Mesodermal cell (in vitro differentiated cells): ENCODE measurements at regions not wholly inside any gene's neighbourhood (a gene's known extent, or its start where the extent isn't known, plus 50 kb on each side); places are given as distances from the start of the nearest gene placed in this dataset.

Source experiments
- H3K27ac ChIP-seq: 2 replicates; pipeline ENCODE4 v1.7.0; 2013; ENCODE audit warnings: mild to moderate bottlenecking, low read depth, low read length, moderate library complexity; ENCODE audit not compliant: severe bottlenecking
- H3K36me3 ChIP-seq: 2 replicates; pipeline ENCODE4 v1.7.1; 2013; ENCODE audit warnings: mild to moderate bottlenecking, low read length, moderate library complexity; ENCODE audit not compliant: control insufficient read depth, insufficient read depth
- H3K4me1 ChIP-seq: one replicate; pipeline ENCODE4 v1.7.1; 2013; ENCODE audit warnings: mild to moderate bottlenecking, low read length; ENCODE audit not compliant: insufficient read depth, control insufficient read depth, poor library complexity, severe bottlenecking
- H3K4me3 ChIP-seq: 2 replicates; pipeline ENCODE4 v1.7.0; 2013; ENCODE audit warnings: low read length, control low read depth, mild to moderate bottlenecking; ENCODE audit not compliant: insufficient read depth, poor library complexity, severe bottlenecking; ENCODE audit errors: extremely low read depth
- H3K9me3 ChIP-seq: 2 replicates; pipeline ENCODE4 v1.7.1; 2013; ENCODE audit warnings: mild to moderate bottlenecking, low read length, moderate library complexity; ENCODE audit not compliant: control insufficient read depth
- WGBS, 2 experiments: methylation state at CpG; one replicate each; pipeline ENCODE4 v1.1.5; 2013; ENCODE audit warnings: missing lambda C conversion rate in 2 of 2; ENCODE audit not compliant: insufficient coverage in 2 of 2; 5-methylcytosine and 5-hydroxymethylcytosine counted together

DNA sequence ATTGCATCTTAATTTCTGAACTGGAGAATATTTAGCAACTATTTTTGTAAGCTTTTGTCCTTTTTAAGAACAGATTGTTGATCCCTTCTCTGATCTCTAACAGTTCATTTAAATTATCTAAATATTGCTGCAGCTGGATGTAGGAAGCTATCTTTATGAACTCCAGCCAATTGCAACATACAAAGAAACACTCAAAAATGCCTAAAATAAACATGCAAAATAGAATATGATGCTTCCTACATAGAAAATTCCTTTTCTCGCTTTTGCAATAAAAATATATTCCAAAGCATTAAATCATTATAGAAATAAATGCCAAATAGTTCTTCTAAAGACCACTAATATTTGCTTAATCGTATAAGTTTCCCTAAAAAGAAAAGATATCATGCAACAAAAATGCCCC is 218.6 kb downstream of the LURAP1L start:
- no peaks in the 10 kb centered on the region for H3K4me1 ChIP-seq
- H3K4me3 ChIP-seq = no peak overlapping the region
- WGBS, 2 experiments = no CpG with 5 or more reads among the region's 2 CpGs
- no peak overlapping the region for H3K27ac ChIP-seq
- H3K9me3 ChIP-seq = no peaks in the 10 kb centered on the region
- H3K36me3 ChIP-seq = no peaks in the 10 kb centered on the region

DNA sequence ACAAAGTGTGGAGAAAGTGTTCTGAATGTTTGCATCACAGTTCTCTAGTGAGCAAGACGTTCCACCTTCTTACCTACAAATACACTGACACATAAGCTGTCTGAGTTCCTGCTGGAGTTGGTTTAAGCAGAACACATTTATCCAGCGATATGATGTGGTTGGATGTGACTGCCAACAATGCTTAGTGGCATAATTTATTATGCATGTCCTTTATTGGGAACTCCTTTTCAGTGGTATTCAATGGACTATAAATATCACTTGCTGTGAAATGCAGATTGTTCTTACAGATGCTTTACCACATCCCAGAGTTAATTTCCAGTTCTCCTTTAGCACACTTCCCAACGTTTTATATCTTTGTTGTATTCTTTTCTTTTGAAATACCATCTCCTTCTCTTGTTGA is 222.2 kb downstream of the LURAP1L start:
- Histone ChIP-seq H3K36me3 (no peaks in the 10 kb centered on the region), H3K4me3 (no peak overlapping the region), H3K4me1 (no peaks in the 10 kb centered on the region), H3K27ac (no peak overlapping the region), H3K9me3 (no peaks in the 10 kb centered on the region)
- WGBS, 2 experiments = no CpG with 5 or more reads among the region's 3 CpGs

DNA sequence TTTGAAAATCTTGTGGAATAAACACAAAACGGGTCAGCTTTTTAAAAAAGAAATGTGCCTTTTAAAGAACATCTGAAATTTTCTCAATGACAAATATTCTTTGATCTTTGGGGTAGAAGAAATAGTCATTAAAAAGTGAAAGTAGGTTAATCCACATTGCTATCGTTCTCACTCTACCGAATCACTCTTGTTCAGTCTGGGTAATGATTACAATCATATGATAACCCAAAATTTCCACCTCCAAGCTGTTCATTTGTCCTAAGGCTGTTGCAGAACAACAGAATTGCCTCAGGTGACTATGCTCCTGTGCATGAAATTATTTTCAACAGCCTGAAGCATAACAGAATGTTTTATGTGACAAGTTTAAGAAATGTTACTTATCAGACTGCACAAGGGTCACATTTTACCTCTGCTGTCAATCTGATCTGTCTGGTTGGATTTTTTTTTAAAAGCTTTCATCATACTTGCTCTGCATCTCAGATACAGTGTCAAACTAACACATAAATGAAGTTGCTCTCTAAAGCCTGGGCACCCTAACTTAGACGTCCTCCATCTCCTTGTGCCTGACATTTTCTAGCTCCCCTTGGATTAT is 227.3 kb downstream of the LURAP1L start:
- no peaks in the 10 kb centered on the region for H3K9me3 ChIP-seq
- H3K36me3 ChIP-seq = no peaks in the 10 kb centered on the region
- H3K4me1 ChIP-seq = no peaks in the 10 kb centered on the region
- H3K4me3 ChIP-seq = no peak overlapping the region
- 100% methylated on average over 1 of the region's 4 CpGs for WGBS, 2 experiments
- no peak overlapping the region for H3K27ac ChIP-seq

DNA sequence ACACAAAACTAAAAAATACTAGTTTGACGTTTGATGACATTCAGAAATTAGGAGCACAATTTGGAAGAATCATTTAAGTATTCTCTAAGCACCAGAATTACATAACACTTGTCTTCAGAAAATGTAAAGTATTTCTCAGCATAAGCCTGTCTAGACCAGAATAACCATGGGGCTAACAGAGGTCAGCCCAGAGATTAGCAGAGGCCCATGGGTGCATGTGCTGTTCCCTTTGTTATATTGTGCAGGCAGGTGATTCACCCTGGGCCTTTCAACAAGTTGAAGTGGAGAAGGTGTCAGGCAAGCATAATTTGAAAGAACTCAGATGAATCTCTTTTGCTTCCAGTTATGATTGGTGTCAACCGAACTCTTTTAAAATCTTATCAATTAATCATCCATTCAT is 227.9 kb downstream of the LURAP1L start:
- H3K27ac ChIP-seq = no peak overlapping the region
- no peaks in the 10 kb centered on the region for H3K36me3 ChIP-seq
- H3K9me3 ChIP-seq = no peaks in the 10 kb centered on the region
- no peaks in the 10 kb centered on the region for H3K4me1 ChIP-seq
- WGBS, 2 experiments = 80% methylated on average over 1 of the region's 2 CpGs; no CpG with 5 or more reads in 1 of the 2 experiments
- H3K4me3 ChIP-seq = no peak overlapping the region

DNA sequence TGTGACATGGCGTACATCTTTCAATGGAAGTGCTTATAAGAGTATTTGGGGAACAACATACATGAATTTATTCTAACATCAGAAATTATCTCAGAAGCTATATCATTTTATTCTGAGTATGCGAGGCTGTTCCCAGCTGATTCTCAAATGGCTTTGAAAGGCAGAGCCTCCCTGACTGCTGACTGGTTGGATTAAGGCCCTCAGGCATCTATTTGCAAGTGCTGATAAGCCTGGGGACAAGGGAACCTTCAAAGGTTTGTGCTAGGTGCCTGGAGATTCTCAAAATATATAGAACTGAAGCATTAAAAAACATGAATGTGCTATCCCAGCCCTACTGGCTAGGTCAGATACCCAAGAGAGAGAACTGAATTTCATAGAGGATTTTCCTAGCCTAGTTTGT is 235.1 kb downstream of the LURAP1L start:
- no peaks in the 10 kb centered on the region for H3K36me3 ChIP-seq
- H3K27ac ChIP-seq = no peak overlapping the region
- no peaks in the 10 kb centered on the region for H3K9me3 ChIP-seq
- 75 to 83% methylated on average over 1 of the region's 2 CpGs for WGBS, 2 experiments
- no peaks in the 10 kb centered on the region for H3K4me1 ChIP-seq
- no peak overlapping the region for H3K4me3 ChIP-seq

DNA sequence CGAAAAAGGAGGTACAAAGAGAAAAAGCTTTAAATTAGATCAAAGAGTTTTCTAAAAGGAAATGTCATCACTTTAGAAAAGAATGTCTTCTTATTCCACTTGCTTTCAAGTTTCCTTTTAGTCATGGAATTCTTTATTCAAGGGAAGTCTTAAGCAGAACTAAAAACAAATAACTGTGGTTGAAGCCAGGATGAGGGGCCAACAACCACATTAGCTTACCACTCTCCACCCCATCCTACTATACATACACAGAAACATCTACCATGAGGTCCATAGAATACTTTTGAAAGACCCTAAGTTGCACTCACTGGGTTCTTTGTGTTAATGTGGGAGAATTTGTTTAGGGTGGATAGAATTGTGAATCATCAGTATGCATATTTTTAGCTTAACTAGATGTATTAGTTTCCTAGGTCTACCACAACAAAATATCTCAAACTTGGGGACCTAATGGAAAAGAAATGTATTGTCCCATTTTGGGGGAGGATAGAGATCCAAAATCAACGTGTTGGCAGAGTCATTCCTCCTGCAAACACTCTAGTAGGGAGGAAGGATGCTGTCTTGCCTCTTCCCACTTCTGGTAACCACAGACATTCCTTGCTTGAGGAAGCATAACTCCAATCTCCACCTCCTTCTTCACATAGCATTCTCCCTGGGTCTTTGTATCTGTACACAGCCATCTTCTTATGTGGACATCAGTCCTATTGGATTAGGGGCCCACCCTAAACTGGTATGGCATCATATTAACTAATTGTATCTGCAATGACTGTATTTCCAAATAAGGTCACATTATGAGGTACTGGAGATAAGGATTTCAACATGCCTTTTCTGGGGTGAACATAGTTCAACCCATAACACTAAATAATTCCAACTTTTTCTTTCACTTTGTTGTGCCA is 239.4 kb downstream of the LURAP1L start:
- Histone ChIP-seq H3K9me3 (no peaks in the 10 kb centered on the region), H3K36me3 (no peaks in the 10 kb centered on the region), H3K4me1 (peaks cover 4% of the 10 kb centered on the region), H3K27ac (no peak overlapping the region), H3K4me3 (no peak overlapping the region)
- no CpG with 5 or more reads among the region's 2 CpGs for WGBS, 2 experiments

DNA sequence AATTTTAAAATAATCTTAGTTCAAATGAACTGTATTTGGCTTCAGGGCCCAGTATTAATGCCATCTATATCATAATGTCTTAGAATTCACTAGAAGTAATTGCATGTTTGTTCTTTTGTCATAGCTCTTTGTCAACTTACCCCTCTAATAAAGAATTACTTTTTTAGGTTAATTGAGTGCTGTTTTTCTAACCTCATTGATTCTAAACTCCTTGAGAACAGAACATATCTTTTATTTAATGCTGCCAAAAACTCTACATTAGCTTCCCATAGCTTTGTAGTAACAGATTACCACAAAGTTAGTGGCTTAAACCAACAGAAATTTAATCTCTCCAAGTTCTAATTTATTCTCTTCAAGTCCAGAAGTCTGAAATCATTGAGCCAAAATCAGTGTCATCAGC is 242.4 kb downstream of the LURAP1L start:
- Histone ChIP-seq H3K4me1 (peaks cover 4% of the 10 kb centered on the region), H3K36me3 (no peaks in the 10 kb centered on the region)

DNA sequence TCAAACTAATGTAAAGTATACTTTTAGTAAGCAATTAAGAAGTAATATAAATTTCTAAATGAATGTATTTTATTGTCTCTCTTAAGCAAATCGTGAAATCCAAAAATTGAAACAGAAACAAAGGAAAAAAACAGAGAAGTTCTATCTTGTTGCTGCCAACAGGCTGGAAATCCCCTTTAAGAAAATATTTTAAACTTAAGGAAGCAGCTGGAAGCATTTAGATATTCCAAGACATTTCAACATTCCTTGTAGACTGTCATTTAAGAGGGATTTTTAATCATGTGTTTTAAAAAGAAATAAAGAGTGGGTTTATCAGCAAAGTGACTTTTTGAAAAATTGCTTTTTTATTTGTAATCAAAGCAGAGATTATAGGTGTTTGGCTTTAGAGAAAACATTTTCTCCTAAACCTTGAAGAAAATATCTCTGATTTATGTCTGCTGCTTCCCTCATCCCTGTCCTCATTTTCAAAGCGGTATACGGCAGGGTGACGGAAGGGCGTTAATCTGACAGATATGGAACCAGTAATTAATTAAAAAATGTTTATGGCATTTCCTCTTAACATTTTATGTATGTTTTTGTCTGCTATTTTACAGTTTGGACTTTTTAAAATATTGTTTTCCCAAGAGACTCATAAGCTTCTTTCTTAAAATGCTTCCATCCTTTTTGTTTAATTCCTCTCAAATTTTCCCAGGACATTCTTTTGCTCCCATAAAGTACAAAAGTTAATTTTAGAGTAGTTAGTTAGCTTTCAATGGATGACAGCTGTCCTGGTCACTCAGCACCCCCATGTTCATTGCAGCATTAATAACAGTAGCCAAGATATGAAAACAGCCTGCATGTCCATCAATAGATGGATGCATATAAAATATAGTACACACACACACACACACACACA is 245.6 kb downstream of the LURAP1L start:
- no CpG with 5 or more reads among the region's 5 CpGs for WGBS, 2 experiments
- no peak overlapping the region for H3K27ac ChIP-seq
- H3K4me3 ChIP-seq = no peak overlapping the region
- peaks cover 4% of the 10 kb centered on the region for H3K4me1 ChIP-seq
- no peaks in the 10 kb centered on the region for H3K36me3 ChIP-seq
- no peaks in the 10 kb centered on the region for H3K9me3 ChIP-seq

More for the DNA sequence above, 242.4 kb downstream of the LURAP1L start:
- H3K4me3 ChIP-seq = no peak overlapping the region
- no peaks in the 10 kb centered on the region for H3K9me3 ChIP-seq
- no peak overlapping the region for H3K27ac ChIP-seq

DNA sequence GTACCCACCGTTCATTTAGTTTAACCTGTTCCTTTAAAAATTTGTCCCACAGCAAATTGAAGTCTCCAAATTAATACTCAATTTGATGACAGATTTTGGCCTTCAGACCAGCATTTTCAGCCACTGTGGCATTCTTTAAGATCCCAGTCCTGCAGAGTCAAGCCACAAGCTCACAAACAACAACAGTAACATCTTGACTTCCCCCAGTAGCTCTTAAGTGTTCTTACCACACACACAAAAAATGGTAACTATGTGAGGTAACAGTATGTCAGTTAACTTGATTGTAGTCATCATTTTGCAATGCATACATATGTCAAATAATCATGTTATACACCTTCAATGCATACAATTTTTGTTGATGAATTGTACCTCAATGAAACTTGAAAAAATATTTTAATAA is 247.9 kb downstream of the LURAP1L start:
- Histone ChIP-seq H3K27ac (no peak overlapping the region), H3K4me3 (no peak overlapping the region), H3K9me3 (no peaks in the 10 kb centered on the region), H3K36me3 (no peaks in the 10 kb centered on the region), H3K4me1 (no peaks in the 10 kb centered on the region)
- WGBS, 2 experiments = 100% methylated on average over 1 of the region's 1 CpG; no CpG with 5 or more reads in 1 of the 2 experiments

DNA sequence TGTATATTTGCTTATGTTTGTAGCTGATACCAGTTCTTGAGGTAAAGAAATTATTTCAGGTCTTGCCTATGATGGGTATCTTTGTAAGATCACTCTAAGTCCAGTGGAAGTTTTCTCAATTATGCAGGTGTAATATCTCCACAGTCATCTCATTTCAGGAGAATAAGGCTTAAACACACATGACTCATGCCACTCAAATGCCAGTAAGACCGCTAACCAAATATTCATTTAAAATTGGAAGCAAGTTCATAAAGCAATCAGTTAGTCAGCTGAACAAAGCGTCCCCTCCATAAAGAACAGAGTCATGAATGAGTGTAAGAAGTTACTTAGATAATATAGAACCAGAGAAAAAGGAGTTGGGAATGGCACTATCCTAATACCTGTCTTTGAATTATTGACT is 248.7 kb downstream of the LURAP1L start:
- no peaks in the 10 kb centered on the region for H3K9me3 ChIP-seq
- no peaks in the 10 kb centered on the region for H3K36me3 ChIP-seq
- H3K27ac ChIP-seq = no peak overlapping the region
- no peak overlapping the region for H3K4me3 ChIP-seq
- H3K4me1 ChIP-seq = no peaks in the 10 kb centered on the region
- WGBS, 2 experiments = 100% methylated on average over 1 of the region's 2 CpGs; no CpG with 5 or more reads in 1 of the 2 experiments
